HEK293 (cell line): ENCODE measurements at regions not wholly inside any gene's neighbourhood (a gene's known extent, or its start where the extent isn't known, plus 50 kb on each side); places are given as distances from the start of the nearest gene placed in this dataset.

Experiments
- CTCF ChIA-PET: fragments of 350-600 bp; formaldehyde crosslinking; extraction: SDS; loops from one replicate; lab custom pipeline; 2021; ENCODE audit warnings: antibody characterized with exemption; lab: Yijun Ruan, JAX
- POLR2A ChIA-PET: fragments of 300-600 bp; formaldehyde crosslinking; extraction: SDS; loops from one replicate; lab custom pipeline; 2020; ENCODE audit warnings: antibody characterized with exemption, inconsistent platforms; lab: Yijun Ruan, JAX
- H3K27ac ChIP-seq: fragments of 200-500 bp; sonication (Bioruptor generic); 2 replicates; pipeline ENCODE4 v1.5.1; 2014; ENCODE audit warnings: low read depth, low read length, control low read depth, inconsistent platforms; ENCODE audit errors: extremely low read depth
- H3K36me3 ChIP-seq, 2 experiments: fragments of 200-500 bp in 1 of 2; sonication (Bioruptor generic) in 1 of 2; 1 replicate in 1 of 2; 2 replicates in 1 of 2; pipeline ENCODE4 v1.5.1; 2014 to 2017; ENCODE audit warnings: inconsistent platforms in 2 of 2, low read length in 2 of 2; ENCODE audit not compliant: control insufficient read depth in 2 of 2, insufficient read depth in 1 of 2
- H3K4me1 ChIP-seq: fragments of 200-500 bp; sonication (Bioruptor generic); 2 replicates; pipeline ENCODE4 v1.5.1; 2014; ENCODE audit warnings: mild to moderate bottlenecking, low read length, inconsistent platforms; ENCODE audit not compliant: control insufficient read depth, insufficient read depth
- H3K4me3 ChIP-seq: 2 replicates; pipeline ENCODE4 v1.5.1; 2011; ENCODE audit warnings: low read depth, mild to moderate bottlenecking, control low read depth, low read length, moderate library complexity
- H3K9me3 ChIP-seq: fragments of 200-500 bp; sonication (Bioruptor generic); 2 replicates; pipeline ENCODE4 v1.5.1; 2014; ENCODE audit warnings: low read depth, low read length, inconsistent platforms; ENCODE audit not compliant: control insufficient read depth, insufficient read depth
- BCL6B ChIP-seq: fragments of 450-650 bp; formaldehyde crosslinking; IDR thresholded peaks from 2 replicates; pipeline ENCODE4 v1.5.1; 2017; ENCODE audit warnings: missing biosample characterization, missing genetic modification characterization
- ELK4 ChIP-seq: IDR thresholded peaks from 2 replicates; pipeline ENCODE4 v1.6.1; 2011; ENCODE audit warnings: mild to moderate bottlenecking, low read depth, low read length, borderline replicate concordance
- HOXA7 ChIP-seq: sonication (generic); formaldehyde crosslinking; IDR thresholded peaks from 2 replicates; pipeline ENCODE4 v1.8.1; 2022; ENCODE audit warnings: missing genetic modification reagents, borderline replicate concordance
- OSR2 ChIP-seq: fragments of 450-650 bp; formaldehyde crosslinking; IDR thresholded peaks from 2 replicates; pipeline ENCODE4 v1.5.1; 2016; ENCODE audit warnings: missing biosample characterization, missing genetic modification characterization
- PRDM10 ChIP-seq: fragments of 450-650 bp; formaldehyde crosslinking; IDR thresholded peaks from 2 replicates; pipeline ENCODE4 v1.5.1; 2016; ENCODE audit warnings: missing biosample characterization, missing genetic modification characterization
- ZEB2 ChIP-seq: fragments of 450-650 bp; formaldehyde crosslinking; IDR thresholded peaks from 2 replicates; pipeline ENCODE4 v1.5.1; 2016; ENCODE audit warnings: missing biosample characterization, missing genetic modification characterization
- ZNF112 ChIP-seq: fragments of 450-650 bp; formaldehyde crosslinking; IDR thresholded peaks from 2 replicates; pipeline ENCODE4 v1.5.0; 2017; ENCODE audit warnings: missing biosample characterization, missing genetic modification characterization
- ZNF157 ChIP-seq: fragments of 450-650 bp; formaldehyde crosslinking; IDR thresholded peaks from 2 replicates; pipeline ENCODE4 v1.5.1; 2016; ENCODE audit warnings: missing biosample characterization, missing genetic modification characterization
- ZNF16 ChIP-seq: fragments of 450-650 bp; formaldehyde crosslinking; IDR thresholded peaks from 2 replicates; pipeline ENCODE4 v1.5.1; 2016; ENCODE audit warnings: low read depth, missing biosample characterization, missing genetic modification characterization
- ZNF24 ChIP-seq: fragments of 450-650 bp; formaldehyde crosslinking; IDR thresholded peaks from 2 replicates; pipeline ENCODE4 v1.5.1; 2016; ENCODE audit warnings: missing biosample characterization, missing genetic modification characterization
- ZNF362 ChIP-seq: fragments of 450-650 bp; formaldehyde crosslinking; IDR thresholded peaks from 2 replicates; pipeline ENCODE4 v1.5.1; 2016; ENCODE audit warnings: missing biosample characterization, missing genetic modification characterization
- ZNF394 ChIP-seq: fragments of 450-650 bp; formaldehyde crosslinking; IDR thresholded peaks from 2 replicates; pipeline ENCODE4 v1.5.1; 2016; ENCODE audit warnings: missing biosample characterization, missing genetic modification characterization, mild to moderate bottlenecking, moderate library complexity, borderline replicate concordance
- ZNF398 ChIP-seq: fragments of 450-650 bp; formaldehyde crosslinking; IDR thresholded peaks from 2 replicates; pipeline ENCODE4 v1.5.1; 2017; ENCODE audit warnings: missing biosample characterization, missing genetic modification characterization
- ZNF571 ChIP-seq: fragments of 450-650 bp; formaldehyde crosslinking; IDR thresholded peaks from 2 replicates; pipeline ENCODE4 v1.5.0; 2017; ENCODE audit warnings: missing biosample characterization, missing genetic modification characterization
- ZNF596 ChIP-seq: fragments of 450-650 bp; IDR thresholded peaks from 2 replicates; pipeline ENCODE4 v1.5.0; 2018; ENCODE audit warnings: missing biosample characterization, mild to moderate bottlenecking, missing genetic modification characterization, moderate library complexity
- ZNF610 ChIP-seq: fragments of 450-650 bp; formaldehyde crosslinking; IDR thresholded peaks from 2 replicates; pipeline ENCODE4 v1.5.1; 2016; ENCODE audit warnings: missing biosample characterization, missing genetic modification characterization, borderline replicate concordance
- ZNF626 ChIP-seq: fragments of 450-650 bp; sonication (Bioruptor Pico); formaldehyde crosslinking; IDR thresholded peaks from 2 replicates; pipeline ENCODE4 v1.5.1; 2018; ENCODE audit warnings: missing biosample characterization, missing genetic modification characterization, inconsistent platforms
- ZNF704 ChIP-seq: fragments of 450-650 bp; formaldehyde crosslinking; IDR thresholded peaks from 2 replicates; pipeline ENCODE4 v1.5.1; 2016; ENCODE audit warnings: missing biosample characterization, missing genetic modification characterization
- ZSCAN23 ChIP-seq: fragments of 450-650 bp; formaldehyde crosslinking; IDR thresholded peaks from 2 replicates; pipeline ENCODE4 v1.5.1; 2016; ENCODE audit warnings: missing biosample characterization, missing genetic modification characterization

- ChIA-PET CTCF (interaction anchor here (0.6 kb wide), 1 partner anchor 9 kb away, joined by 3 read pairs; no protein-coding TSS in a partner anchor), POLR2A (no interaction called here)
- no peaks in the 10 kb centered on the region for H3K36me3 ChIP-seq
These were observed 932.3 kb downstream of the FLRT2 start for GRCh38 chr14:86462193-86462753.

More at GRCh38 chr14:86462193-86462753, 932.3 kb downstream of the FLRT2 start:
- TF ChIP-seq ELK4 = no peak
- no peak for TF ChIP-seq HOXA7
- no peak for TF ChIP-seq ZNF16
- TF ChIP-seq ZNF157 (tag by site-specific recombination) = no peak
- TF ChIP-seq ZNF626 (tag by site-specific recombination) = no peak
- no peak for TF ChIP-seq ZNF394 (tag by site-specific recombination)
- no peak for TF ChIP-seq ZNF24 (tag by site-specific recombination)
- no peak for TF ChIP-seq OSR2 (tag by site-specific recombination)
- no peak for TF ChIP-seq ZNF112 (tag by site-specific recombination)
- TF ChIP-seq ZNF704 (tag by site-specific recombination) = no peak
- TF ChIP-seq ZEB2 (tag by site-specific recombination) = no peak
- TF ChIP-seq ZNF571 (tag by site-specific recombination) = no peak
- TF ChIP-seq BCL6B (tag by site-specific recombination) = no peak
- TF ChIP-seq ZNF610 = no peak
- TF ChIP-seq ZNF596 = no peak
- no peak for TF ChIP-seq PRDM10
- TF ChIP-seq ZNF398 (tag by site-specific recombination) = no peak
- TF ChIP-seq ZNF362 = no peak
- no peak for TF ChIP-seq ZSCAN23 (tag by site-specific recombination)
- TF ChIP-seq, all 188 proteins: peak for 0
- Histone ChIP-seq H3K9me3 (no peaks in the 10 kb centered on the region), H3K4me1 (no peaks in the 10 kb centered on the region), H3K27ac (no peak overlapping the region), H3K4me3 (no peak overlapping the region)
